H1 (cell line): ENCODE measurements at regions not wholly inside any gene's neighbourhood (a gene's known extent, or its start where the extent isn't known, plus 50 kb on each side); places are given as distances from the start of the nearest gene placed in this dataset.

Experiments used
- CTCF ChIA-PET: fragments of 300-600 bp; sonication (Branson Sonifier 250); formaldehyde crosslinking; loops from one replicate; lab custom pipeline; 2021; ENCODE audit not compliant: partially characterized antibody; lab: Charles Lee
- POLR2A ChIA-PET: fragments of 300-600 bp; sonication (Branson Sonifier 250); formaldehyde crosslinking; loops from one replicate; lab custom pipeline; 2021; ENCODE audit warnings: inconsistent platforms; ENCODE audit not compliant: partially characterized antibody; lab: Charles Lee
- DNase-seq, 2 experiments: peaks; one replicate each; pipeline versions ENCODE4 v3.0.0 to v3.0.0-alpha.2; 2010 to 2022; ENCODE audit warnings: low spot score in 2 of 2, low read depth in 1 of 2, mixed read lengths in 1 of 2
- FAIRE-seq: peaks from 2 replicates; lab custom pipeline; 2011; peaks lifted over from hg19 to GRCh38; lab: Jason Lieb, UNC
- H2AFZ ChIP-seq: 2 replicates; pipeline ENCODE4 v1.8.1; 2012; ENCODE audit warnings: low read length, inconsistent platforms
- H2AK5ac ChIP-seq: 2 replicates; pipeline ENCODE4 v1.6.1; 2013; ENCODE audit warnings: low read depth, low read length
- H2BK120ac ChIP-seq: replicated peaks from 2 replicates; pipeline ENCODE3; 2013; ENCODE audit warnings: low read depth, low read length, inconsistent platforms
- H2BK12ac ChIP-seq: 2 replicates; pipeline ENCODE4 v1.6.1; 2013; ENCODE audit warnings: low read depth, low read length
- H2BK15ac ChIP-seq: 2 replicates; pipeline ENCODE4 v1.6.1; 2013; ENCODE audit warnings: low read length
- H2BK20ac ChIP-seq: 2 replicates; pipeline ENCODE4 v1.6.1; 2013; ENCODE audit warnings: low read length
- H2BK5ac ChIP-seq: 2 replicates; pipeline ENCODE4 v1.6.1; 2013; ENCODE audit warnings: low read depth, low read length
- H3K14ac ChIP-seq: 2 replicates; pipeline ENCODE4 v1.6.1; 2013; ENCODE audit warnings: inconsistent platforms; ENCODE audit not compliant: insufficient read length
- H3K18ac ChIP-seq: 2 replicates; pipeline ENCODE4 v1.6.1; 2013; ENCODE audit warnings: low read length; ENCODE audit errors: extremely low read depth
- H3K23ac ChIP-seq: 2 replicates; pipeline ENCODE4 v1.6.1; 2013; ENCODE audit warnings: inconsistent platforms; ENCODE audit not compliant: insufficient read length
- H3K23me2 ChIP-seq: 2 replicates; pipeline ENCODE4 v1.6.1; 2013; ENCODE audit warnings: low read depth, low read length
- H3K27ac ChIP-seq: 2 replicates; pipeline ENCODE4 v1.6.1; 2011; ENCODE audit warnings: low read depth, low read length, inconsistent platforms
- H3K27me3 ChIP-seq, 4 experiments: replicated peaks in 1 of 4; 1 replicate in 1 of 4; 2 replicates in 3 of 4; pipeline versions ENCODE4 v1.6.1 to v1.8.1; 2011 to 2013; ENCODE audit warnings: low read length in 3 of 4, mild to moderate bottlenecking in 3 of 4, inconsistent platforms in 2 of 4, mixed read lengths in 2 of 4, moderate library complexity in 1 of 4; ENCODE audit not compliant: control insufficient read depth in 3 of 4, insufficient read depth in 3 of 4; ENCODE audit errors: extremely low read depth in 1 of 4
- H3K36me3 ChIP-seq, 4 experiments: 2 replicates each; pipeline versions ENCODE4 v1.6.1 to v1.8.1; 2011 to 2013; ENCODE audit warnings: mild to moderate bottlenecking in 4 of 4, low read length in 3 of 4, moderate library complexity in 2 of 4, control low read depth in 1 of 4, inconsistent platforms in 1 of 4; ENCODE audit not compliant: insufficient read depth in 4 of 4, control insufficient read depth in 2 of 4
- H3K4ac ChIP-seq: replicated peaks from 2 replicates; pipeline ENCODE3; 2013; ENCODE audit warnings: low read length, low read depth, mixed read lengths, inconsistent platforms; ENCODE audit not compliant: insufficient read length
- H3K4me1 ChIP-seq, 4 experiments: replicated peaks in 1 of 4; 1 replicate in 1 of 4; 2 replicates in 3 of 4; pipeline versions ENCODE4 v1.6.1 to v1.8.1; 2011 to 2013; ENCODE audit warnings: low read length in 3 of 4, inconsistent platforms in 2 of 4, mixed read lengths in 1 of 4; ENCODE audit not compliant: insufficient read depth in 4 of 4, control insufficient read depth in 3 of 4
- H3K4me2 ChIP-seq, 2 experiments: 2 replicates each; pipeline versions ENCODE4 v1.6.1 to v1.8.1; 2011 to 2013; ENCODE audit warnings: low read depth in 2 of 2, low read length in 2 of 2, control low read depth in 1 of 2, inconsistent platforms in 1 of 2, mild to moderate bottlenecking in 1 of 2; ENCODE audit not compliant: insufficient read depth in 1 of 2
- H3K4me3 ChIP-seq, 4 experiments: fragments of 200-600, 300-600 bp in 1 of 4; sonication (generic), shearing (Covaris generic), sonication (Bioruptor Twin) in 1 of 4; 2 replicates each; pipeline versions ENCODE4 v1.5.1 to v1.8.1; 2011 to 2016; ENCODE audit warnings: low read length in 4 of 4, low read depth in 3 of 4, control low read depth in 2 of 4, inconsistent platforms in 2 of 4, mild to moderate bottlenecking in 2 of 4, mixed read lengths in 1 of 4, moderate library complexity in 1 of 4; ENCODE audit not compliant: insufficient read depth in 2 of 4; ENCODE audit errors: extremely low read depth in 1 of 4
- H3K56ac ChIP-seq: replicated peaks from 2 replicates; pipeline ENCODE3; 2013; ENCODE audit warnings: low read depth, mild to moderate bottlenecking, mixed read lengths, low read length, inconsistent platforms; ENCODE audit not compliant: insufficient read length
- H3K79me1 ChIP-seq: 2 replicates; pipeline ENCODE4 v1.6.1; 2013; ENCODE audit warnings: low read depth, low read length, control low read depth
- H3K79me2 ChIP-seq, 2 experiments: 2 replicates each; pipeline versions ENCODE4 v1.6.1 to v1.8.1; 2012 to 2013; ENCODE audit warnings: low read length in 2 of 2, mild to moderate bottlenecking in 2 of 2, inconsistent platforms in 1 of 2; ENCODE audit not compliant: insufficient read depth in 2 of 2, control insufficient read depth in 1 of 2
- H3K9ac ChIP-seq, 4 experiments: replicated peaks in 1 of 4; 1 replicate in 1 of 4; 2 replicates in 3 of 4; pipeline versions ENCODE4 v1.6.1 to v1.8.1; 2011 to 2013; ENCODE audit warnings: low read depth in 3 of 4, low read length in 3 of 4, control low read depth in 2 of 4, mild to moderate bottlenecking in 2 of 4, moderate library complexity in 2 of 4, inconsistent platforms in 1 of 4; ENCODE audit errors: extremely low read depth in 1 of 4
- H3K9me3 ChIP-seq, 2 experiments: 2 replicates each; pipeline versions ENCODE4 v1.6.1 to v1.8.1; 2012 to 2013; ENCODE audit warnings: mild to moderate bottlenecking in 2 of 2, moderate library complexity in 2 of 2, control low read depth in 1 of 2, inconsistent platforms in 1 of 2, low read depth in 1 of 2, low read length in 1 of 2, mixed read lengths in 1 of 2; ENCODE audit not compliant: insufficient read depth in 2 of 2
- H4K20me1 ChIP-seq, 2 experiments: replicated peaks in 1 of 2; 2 replicates each; pipeline versions ENCODE3 to v1.8.1; 2011 to 2013; ENCODE audit warnings: inconsistent platforms in 2 of 2, low read length in 2 of 2, mild to moderate bottlenecking in 1 of 2; ENCODE audit not compliant: insufficient read depth in 2 of 2, control insufficient read depth in 1 of 2
- H4K5ac ChIP-seq: 2 replicates; pipeline ENCODE4 v1.6.1; 2013; ENCODE audit warnings: low read length, low read depth, mixed read lengths, inconsistent platforms; ENCODE audit not compliant: insufficient read length
- H4K8ac ChIP-seq: 2 replicates; pipeline ENCODE4 v1.8.0; 2013; ENCODE audit warnings: mild to moderate bottlenecking, moderate library complexity, low read length, inconsistent platforms; ENCODE audit not compliant: insufficient read depth; ENCODE audit errors: extremely low read depth
- H4K91ac ChIP-seq: replicated peaks from 2 replicates; pipeline ENCODE3; 2013; ENCODE audit warnings: low read length, mixed read lengths, inconsistent platforms; ENCODE audit not compliant: insufficient read length
- ASH2L ChIP-seq: fragments of 200-600, 300-600 bp; sonication (generic); IDR thresholded peaks from one replicate; pipeline ENCODE4 v1.7.1; 2017; ENCODE audit warnings: low read length
- EGR1 ChIP-seq: IDR thresholded peaks from 2 replicates; pipeline ENCODE4 v1.6.1; 2011; ENCODE audit warnings: low read depth, low read length, borderline replicate concordance
- NANOG ChIP-seq: IDR thresholded peaks from 2 replicates; pipeline ENCODE4 v1.6.1; 2011; ENCODE audit warnings: low read length, low read depth, mild to moderate bottlenecking, inconsistent platforms; ENCODE audit not compliant: insufficient read depth, poor library complexity, severe bottlenecking
- RAD21 ChIP-seq, 2 experiments: IDR thresholded peaks in 1 of 2; conservative IDR thresholded peaks in 1 of 2; 2 replicates each; pipeline ENCODE4 v1.6.1; 2011; ENCODE audit warnings: low read depth in 2 of 2, low read length in 2 of 2, improper control_type of control experiment in 1 of 2, inconsistent platforms in 1 of 2, mild to moderate bottlenecking in 1 of 2, moderate library complexity in 1 of 2
- SRF ChIP-seq: IDR thresholded peaks from 2 replicates; pipeline ENCODE4 v1.6.1; 2011; ENCODE audit warnings: mild to moderate bottlenecking, low read depth, low read length, moderate library complexity
- SUZ12 ChIP-seq: fragments of 200-600 bp; sonication (generic); IDR thresholded peaks from 2 replicates; pipeline ENCODE4 v1.6.1; 2012; ENCODE audit warnings: mild to moderate bottlenecking, inconsistent platforms, low read length, moderate library complexity, mixed read lengths
- TAF1 ChIP-seq: IDR thresholded peaks from 2 replicates; pipeline ENCODE4 v1.6.1; 2011; ENCODE audit warnings: mild to moderate bottlenecking, low read depth, low read length
- WGBS, 2 experiments: shearing (Covaris generic) in 1 of 2; methylation state at CpG; one replicate each; pipeline versions ENCODE4 v1.1.6 to v1.1.7; 2013 to 2015; ENCODE audit warnings: low lambda C conversion rate in 2 of 2, mixed read lengths in 2 of 2, inconsistent platforms in 1 of 2, low coverage in 1 of 2, missing lambda C conversion rate in 1 of 2; ENCODE audit not compliant: insufficient replicate concordance in 2 of 2, insufficient coverage in 1 of 2, insufficient read length in 1 of 2; ENCODE audit errors: extremely low coverage in 1 of 2, missing lambda C conversion rate in 1 of 2; 5-methylcytosine and 5-hydroxymethylcytosine counted together

DNA sequence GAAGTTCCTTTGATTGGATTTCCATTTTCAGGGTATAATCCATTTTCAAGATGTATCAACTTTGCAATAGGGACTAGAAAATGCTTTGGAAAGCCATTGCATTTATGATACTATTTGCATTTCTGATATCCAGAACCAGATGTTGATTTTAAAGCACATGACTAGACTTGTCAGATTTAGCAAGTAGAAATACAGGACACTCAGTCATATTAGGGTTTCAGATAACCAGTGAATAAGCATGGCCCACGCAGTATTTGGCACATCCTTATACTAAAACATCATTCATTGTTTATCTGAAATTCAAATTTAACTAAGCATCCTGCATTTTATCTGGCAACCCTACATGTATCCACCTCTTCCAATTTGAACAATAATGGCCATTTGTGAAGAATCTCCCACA, 113.3 kb upstream of the DPT start:
- TF ChIP-seq ASH2L (no peak), SUZ12 (no peak), RAD21 (IDR thresholded peaks at IDR 0.05 in 1 of 2, conservative IDR thresholded peaks at IDR 0.05 in 1 of 2; ENCODE audit: low read depth in 2 of 2, low read length in 2 of 2) (no peak), EGR1 (no peak), TAF1 (no peak), SRF (no peak), NANOG (no peak)
- CTCF ChIA-PET, result no interaction called here
- Histone ChIP-seq H3K18ac (no peak overlapping the region), H3K9ac (no peak overlapping the region), H4K5ac (no peak overlapping the region), H3K23ac (no peak overlapping the region), H4K8ac (no peak overlapping the region), H2AK5ac (no peak overlapping the region), H2AFZ (no peak overlapping the region), H3K9me3 (peaks cover 0 to 2% of the 10 kb centered on the region in 2 experiments; a peak in 1 of 4 replicates), H4K20me1 (no peaks in the 10 kb centered on the region), H3K4me2 (no peak overlapping the region), H3K56ac (no peak overlapping the region), H3K4me1 (no peaks in the 10 kb centered on the region), H2BK5ac (no peak overlapping the region), H3K27me3 (no peaks in the 10 kb centered on the region), H3K4me3 (no peak overlapping the region), H2BK20ac (no peak overlapping the region), H3K14ac (no peak overlapping the region), H3K4ac (no peak overlapping the region), H3K27ac (no peak overlapping the region), H3K23me2 (no peaks in the 10 kb centered on the region), H2BK12ac (no peak overlapping the region), H2BK120ac (no peak overlapping the region), H2BK15ac (no peak overlapping the region), H3K79me1 (no peaks in the 10 kb centered on the region), H4K91ac (no peak overlapping the region), H3K36me3 (no peaks in the 10 kb centered on the region), H3K79me2 (no peaks in the 10 kb centered on the region)
- FAIRE-seq (no peak), DNase-seq (no peak)
- POLR2A ChIA-PET, result no interaction called here
- WGBS, 2 experiments, result 100% methylated on average over 1 of the region's 1 CpG; no CpG with 5 or more reads in 1 of the 2 experiments
